GM21619 (cell line): ENCODE measurements at regions not wholly inside any gene's neighbourhood (a gene's known extent, or its start where the extent isn't known, plus 50 kb on each side); places are given as distances from the start of the nearest gene placed in this dataset.
"Not testable (repeated sequence)": the region's sequence is repeated elsewhere in the genome, so short reads cannot be mapped to it uniquely, and the experiment has no call there.

ENCODE experiments used
- ATAC-seq: cut with Tn5 transposase; IDR thresholded peaks from one replicate; pipeline ENCODE4 v1.9.1; 2021; ENCODE audit not compliant: unreplicated experiment

GRCh38 chrX:128436397-128437103, 384.3 kb upstream of the ACTRT1 start:
- no peak for ATAC-seq

- ATAC-seq = no peak
These were observed 373.3 kb upstream of the ACTRT1 start for GRCh38 chrX:128425546-128425945.

GRCh38 chrX:128408842-128409241, 356.6 kb upstream of the ACTRT1 start:
- no peak for ATAC-seq

- ATAC-seq = no peak
These were observed 344.4 kb upstream of the ACTRT1 start for GRCh38 chrX:128396601-128397000.

GRCh38 chrX:128383846-128384245, 331.6 kb upstream of the ACTRT1 start:
- ATAC-seq = not testable (repeated sequence)

GRCh38 chrX:128365492-128365891, 313.3 kb upstream of the ACTRT1 start:
- ATAC-seq = no peak

- no peak for ATAC-seq
These were observed 283.5 kb upstream of the ACTRT1 start for GRCh38 chrX:128335671-128336070.

- no peak for ATAC-seq
These were observed 282.6 kb upstream of the ACTRT1 start for GRCh38 chrX:128334821-128335220.

GRCh38 chrX:128310912-128311311, 258.7 kb upstream of the ACTRT1 start:
- ATAC-seq = no peak

GRCh38 chrX:128309311-128309710, 257.1 kb upstream of the ACTRT1 start:
- ATAC-seq = no peak

- no peak for ATAC-seq
These were observed 242.0 kb upstream of the ACTRT1 start for GRCh38 chrX:128294198-128294597.

- no peak for ATAC-seq
These were observed 235.5 kb upstream of the ACTRT1 start for GRCh38 chrX:128287693-128288092.

GRCh38 chrX:128250621-128251020, 198.4 kb upstream of the ACTRT1 start:
- ATAC-seq = no peak

- no peak for ATAC-seq
These were observed 164.2 kb upstream of the ACTRT1 start for GRCh38 chrX:128216364-128216763.

- no peak for ATAC-seq
These were observed 113.7 kb upstream of the ACTRT1 start for GRCh38 chrX:128165884-128166408.

GRCh38 chrX:128156204-128156603, 104.0 kb upstream of the ACTRT1 start:
- no peak for ATAC-seq

- ATAC-seq = no peak
These were observed 90.5 kb upstream of the ACTRT1 start for GRCh38 chrX:128142745-128143144.

- ATAC-seq = no peak
These were observed 54.4 kb upstream of the ACTRT1 start for GRCh38 chrX:128106630-128107029.

- ATAC-seq = no peak
These were observed 53.5 kb upstream of the ACTRT1 start for GRCh38 chrX:128105659-128106058.
